GM19025 (cell line): ENCODE measurements at regions not wholly inside any gene's neighbourhood (a gene's known extent, or its start where the extent isn't known, plus 50 kb on each side); places are given as distances from the start of the nearest gene placed in this dataset.
"Not testable (repeated sequence)": the region's sequence is repeated elsewhere in the genome, so short reads cannot be mapped to it uniquely, and the experiment has no call there.

Experiments
- ATAC-seq: cut with Tn5 transposase; IDR thresholded peaks from one replicate; pipeline ENCODE4 v1.9.1; 2021; ENCODE audit warnings: mild to moderate bottlenecking, low read depth, moderate library complexity; ENCODE audit not compliant: unreplicated experiment

GRCh38 chr6:103018426-103018825 lies 1624.9 kb downstream of the GRIK2 start:
- ATAC-seq = no peak

- no peak for ATAC-seq
Observed at GRCh38 chr6:103017878-103018277, 1624.4 kb downstream of the GRIK2 start.

GRCh38 chr6:103011605-103012004 lies 1618.1 kb downstream of the GRIK2 start:
- ATAC-seq = no peak

- ATAC-seq = no peak
Observed at GRCh38 chr6:103002282-103002681, 1608.8 kb downstream of the GRIK2 start.

- ATAC-seq = no peak
Observed at GRCh38 chr6:103001724-103002123, 1608.2 kb downstream of the GRIK2 start.

DNA sequence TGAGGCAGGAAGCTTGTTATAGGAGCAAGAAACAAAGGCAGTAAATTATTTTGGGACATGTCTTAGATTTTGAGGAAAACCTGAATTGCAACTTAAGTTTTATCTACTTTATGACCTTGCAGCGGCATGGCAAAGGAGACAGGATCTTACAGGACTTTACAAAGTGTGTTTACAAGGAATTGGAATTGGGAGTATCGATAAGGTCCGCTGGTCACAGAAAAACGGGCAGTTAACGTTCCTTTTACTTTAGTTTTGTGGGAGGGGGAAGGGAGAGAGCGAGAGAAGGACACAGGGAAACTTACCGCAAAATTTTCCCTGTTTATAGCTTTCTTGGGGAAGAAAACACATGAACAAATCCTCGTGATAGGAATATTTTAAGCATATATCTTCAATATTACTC lies 1607.2 kb downstream of the GRIK2 start:
- no peak for ATAC-seq

- no peak for ATAC-seq
Observed at GRCh38 chr6:102995491-102995890, 1602.0 kb downstream of the GRIK2 start.

GRCh38 chr6:102994866-102995265 lies 1601.4 kb downstream of the GRIK2 start:
- no peak for ATAC-seq

DNA sequence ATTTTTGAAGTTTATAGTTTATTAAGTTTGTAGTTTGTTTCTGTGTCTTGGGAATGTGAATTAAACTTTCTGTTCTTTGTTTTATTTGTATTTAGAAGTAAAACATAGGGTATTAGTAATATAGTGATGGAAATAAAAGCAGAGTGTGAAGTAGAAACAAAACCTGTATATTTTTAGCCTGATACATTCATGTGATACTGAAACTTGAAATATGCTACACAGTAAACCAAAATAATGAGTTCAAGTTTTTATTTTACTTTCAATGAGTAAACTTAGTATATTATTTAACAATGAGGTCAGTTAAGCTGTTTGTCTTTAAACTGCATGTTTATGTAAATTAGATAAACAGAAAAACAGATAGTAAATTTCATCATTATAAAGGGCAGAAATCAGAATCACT lies 1592.6 kb downstream of the GRIK2 start:
- ATAC-seq = peak; percentile 58

DNA sequence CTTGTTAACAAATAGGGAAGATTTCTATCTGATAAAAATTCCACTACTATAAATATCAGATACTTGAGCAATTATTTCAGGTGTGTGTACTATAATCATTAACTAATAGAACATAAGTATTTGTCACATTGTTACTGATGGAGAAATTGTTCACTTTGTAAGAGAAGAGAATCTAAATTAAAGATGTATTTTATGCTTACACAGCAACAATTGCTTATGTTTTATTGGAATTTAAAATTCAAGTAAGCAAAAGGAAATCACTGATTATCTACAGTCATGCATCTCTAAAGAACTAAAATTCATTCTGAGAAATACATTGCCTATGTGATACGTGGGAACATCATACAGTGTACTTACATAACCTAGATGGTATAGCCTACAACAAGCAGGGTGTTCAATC lies 1590.8 kb downstream of the GRIK2 start:
- no peak for ATAC-seq

- ATAC-seq = no peak
Observed at GRCh38 chr6:102981490-102982015, 1588.0 kb downstream of the GRIK2 start.

DNA sequence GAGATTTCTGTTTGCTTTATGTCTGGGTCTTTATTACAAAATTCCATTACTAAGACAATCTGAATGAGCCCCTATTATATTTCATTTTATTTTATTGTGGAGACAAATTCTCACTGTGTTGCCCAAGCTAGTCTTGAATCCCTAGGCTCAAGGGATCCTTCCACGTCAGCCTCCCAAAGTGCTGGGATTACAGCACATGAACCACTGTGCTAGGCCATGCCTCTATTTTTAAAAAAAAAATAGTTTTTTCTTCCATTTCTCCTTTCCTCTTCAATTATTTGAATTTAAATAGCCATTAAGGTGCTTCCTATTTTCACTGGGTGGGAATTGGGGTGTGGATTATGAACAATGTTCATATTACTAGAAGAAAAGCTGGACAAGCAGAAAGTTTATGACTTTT lies 1587.4 kb downstream of the GRIK2 start:
- ATAC-seq = no peak

GRCh38 chr6:102961902-102962301 lies 1568.4 kb downstream of the GRIK2 start:
- no peak for ATAC-seq

DNA sequence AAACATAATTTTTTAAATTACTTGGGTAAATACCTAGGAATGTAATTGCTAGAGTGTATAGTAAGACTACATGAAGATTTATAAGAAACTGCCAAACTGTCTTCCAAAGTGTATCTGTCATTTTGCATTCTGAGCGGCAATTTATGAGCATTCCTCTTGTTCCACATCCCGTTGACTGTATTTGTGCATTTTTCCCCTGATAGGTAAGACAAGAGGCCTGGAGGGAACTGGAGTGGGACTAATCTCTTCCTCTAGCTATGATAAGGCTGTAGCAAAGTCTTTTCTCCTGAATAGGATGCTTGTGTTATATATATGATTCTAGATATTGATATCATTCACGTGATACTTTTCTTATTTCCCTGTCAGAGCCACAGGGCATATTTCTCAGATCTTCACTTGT lies 1557.5 kb downstream of the GRIK2 start:
- no peak for ATAC-seq

- ATAC-seq = no peak
Observed at GRCh38 chr6:102944475-102944874, 1551.0 kb downstream of the GRIK2 start.

- no peak for ATAC-seq
Observed at GRCh38 chr6:102942206-102942605, 1548.7 kb downstream of the GRIK2 start.

- ATAC-seq = no peak
Observed at GRCh38 chr6:102936959-102937358, 1543.5 kb downstream of the GRIK2 start.

DNA sequence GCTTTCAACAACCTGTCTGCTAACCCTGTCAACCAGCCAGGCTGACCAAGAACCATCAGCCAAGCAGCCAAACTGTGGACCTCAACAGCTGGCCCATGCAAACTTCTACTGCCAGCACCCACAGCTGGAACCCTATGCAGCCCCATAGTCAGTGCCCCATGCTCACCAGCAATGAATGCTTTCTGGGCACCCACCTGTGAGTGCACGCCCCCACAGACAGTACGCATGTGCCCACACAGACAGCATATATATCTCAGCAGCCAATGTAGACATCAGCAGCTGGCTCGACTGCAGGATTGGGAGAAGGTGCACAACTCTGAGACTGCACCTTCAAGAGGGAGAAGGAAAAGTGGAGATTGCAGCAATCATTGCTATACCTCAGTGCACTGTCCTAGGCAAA lies 1534.6 kb downstream of the GRIK2 start:
- no peak for ATAC-seq

DNA sequence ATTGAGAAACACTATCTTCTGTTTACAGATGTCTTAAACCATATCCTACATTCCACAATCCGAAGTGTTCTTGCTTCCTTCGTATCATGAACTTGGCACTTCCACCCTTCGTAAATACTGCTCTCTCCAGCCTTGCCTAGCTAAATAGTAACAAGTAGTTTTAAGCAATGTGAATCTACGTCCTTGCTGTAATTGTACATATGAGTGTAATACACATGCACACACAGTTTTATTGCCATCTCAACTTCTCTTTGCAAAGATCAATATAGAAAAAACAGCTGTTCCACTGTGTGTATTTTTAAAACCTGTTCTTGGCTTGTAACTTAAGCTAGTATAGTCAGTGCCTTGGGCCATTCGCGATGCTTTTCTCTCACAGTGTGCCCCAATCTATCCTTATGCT lies 1524.7 kb downstream of the GRIK2 start:
- no peak for ATAC-seq

DNA sequence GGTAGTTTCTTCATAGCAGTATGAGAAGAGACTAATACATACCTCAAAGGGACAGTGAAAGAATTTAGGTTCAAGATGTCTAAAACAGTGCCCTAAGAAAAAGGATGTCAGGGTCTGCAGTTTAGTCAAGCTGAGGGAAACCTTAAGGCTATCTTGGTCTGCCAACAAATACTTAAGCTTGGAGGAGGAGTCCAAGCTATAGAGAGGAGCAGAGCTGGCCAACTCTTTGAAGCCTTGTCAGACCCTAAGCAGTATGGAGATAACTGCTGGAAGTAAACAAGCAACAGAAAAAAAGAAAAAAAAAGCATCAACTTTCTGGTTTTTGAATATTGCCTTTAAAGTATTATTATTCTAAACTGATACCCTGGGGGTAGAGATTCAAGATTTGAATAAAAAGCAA lies 1518.1 kb downstream of the GRIK2 start:
- ATAC-seq = no peak

- not testable (repeated sequence) for ATAC-seq
Observed at GRCh38 chr6:102910701-102911139, 1517.2 kb downstream of the GRIK2 start.

DNA sequence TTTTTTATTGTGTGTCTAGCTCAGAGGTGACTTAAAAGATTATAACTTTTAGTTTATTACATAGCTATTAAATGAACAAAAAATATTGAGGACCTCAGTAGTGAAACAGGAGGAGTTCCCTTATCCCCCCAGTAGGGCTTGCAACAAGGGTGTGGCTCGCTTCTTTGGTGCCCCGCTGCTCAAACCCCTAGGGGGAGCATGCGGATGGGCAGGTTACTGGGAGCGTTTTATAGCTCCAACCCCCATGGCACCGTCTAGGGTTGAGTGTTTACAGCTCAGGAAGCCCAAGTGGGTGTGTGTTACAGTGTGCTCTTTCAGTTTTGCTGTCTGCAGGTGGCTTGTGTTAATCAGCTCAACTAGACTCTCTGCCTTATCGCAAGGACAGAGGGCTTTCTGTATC lies 1513.7 kb downstream of the GRIK2 start:
- no peak for ATAC-seq

GRCh38 chr6:102902471-102902870 lies 1509.0 kb downstream of the GRIK2 start:
- ATAC-seq = no peak
